Thyroid gland (tissue), 4 donors: ENCODE measurements at regions not wholly inside any gene's neighbourhood (a gene's known extent, or its start where the extent isn't known, plus 50 kb on each side); places are given as distances from the start of the nearest gene placed in this dataset.

Experiments
- CTCF ChIP-seq, 6 experiments: fragments of 200-600 bp in 3 of 6; fragments of 450-650 bp in 3 of 6; sonication (generic) in 3 of 6; IDR thresholded peaks; one replicate each; pipeline ENCODE4 v1.5.1; 2016 to 2019; ENCODE audit warnings: antibody characterized with exemption in 6 of 6, mild to moderate bottlenecking in 2 of 6, inconsistent platforms in 1 of 6, moderate library complexity in 1 of 6
- POLR2A ChIP-seq, 2 donors: fragments of 450-650 bp; IDR thresholded peaks; one replicate each; pipeline ENCODE4 v1.6.1; 2017; ENCODE audit warnings: antibody characterized with exemption in 2 of 2, mild to moderate bottlenecking in 2 of 2, moderate library complexity in 1 of 2

- TF ChIP-seq CTCF (IDR thresholded peaks at IDR 0.05) (no peak), POLR2A (IDR thresholded peaks at IDR 0.05) (no peak)
These were observed 500.3 kb upstream of the GRIA1 start for GRCh38 chr5:152990217-152990616.
